A549 (cell line): ENCODE measurements at regions not wholly inside any gene's neighbourhood (a gene's known extent, or its start where the extent isn't known, plus 50 kb on each side); places are given as distances from the start of the nearest gene placed in this dataset.

Source experiments
- ATAC-seq, 2 experiments: fragments of 200-7000 bp in 1 of 2; fragments of >200 bp in 1 of 2; cut with Nextera tagmentation in 1 of 2; cut with Tn5 transposase in 1 of 2; 3 replicates each; pipeline versions ENCODE4 v1.8.0 to v1.9.1; 2018 to 2020; ENCODE audit warnings: mild to moderate bottlenecking in 1 of 2, moderate library complexity in 1 of 2
- CTCF ChIA-PET: fragments of 300-600 bp; sonication (Branson Sonifier 250); formaldehyde crosslinking; extraction: SDS; loops from one replicate; lab custom pipeline; 2021; ENCODE audit warnings: antibody characterized with exemption, inconsistent platforms; lab: Yijun Ruan, JAX
- POLR2A ChIA-PET: fragments of 350-600 bp; formaldehyde crosslinking; extraction: SDS; loops from one replicate; lab custom pipeline; 2021; ENCODE audit warnings: antibody characterized with exemption, inconsistent platforms; lab: Yijun Ruan, JAX
- DNase-seq, 2 experiments: peaks; one replicate each; pipeline versions ENCODE4 v3.0.0 to v3.0.0-alpha.2; 2011 to 2016; ENCODE audit warnings: low read depth in 1 of 2, low spot score in 1 of 2
- FAIRE-seq: peaks from 2 replicates; lab custom pipeline; 2011; peaks lifted over from hg19 to GRCh38; lab: Jason Lieb, UNC
- H3K27ac ChIP-seq, 2 experiments: fragments of >200 bp; sonication (Bioruptor Twin); formaldehyde crosslinking; 3 replicates each; pipeline ENCODE4 v1.5.1; 2016 to 2017
- H3K4me1 ChIP-seq: fragments of >200 bp; sonication (Bioruptor Twin); formaldehyde crosslinking; 3 replicates; pipeline ENCODE4 v1.6.1; 2016
- H3K4me2 ChIP-seq: fragments of >200 bp; sonication (Bioruptor Twin); formaldehyde crosslinking; 3 replicates; pipeline ENCODE4 v1.6.1; 2016
- H3K4me3 ChIP-seq: fragments of >200 bp; sonication (Bioruptor Twin); formaldehyde crosslinking; 3 replicates; pipeline ENCODE4 v1.5.1; 2016
- H3K9me3 ChIP-seq: fragments of >200 bp; sonication (Bioruptor Twin); formaldehyde crosslinking; 3 replicates; pipeline ENCODE4 v1.6.1; 2016
- CBX2 ChIP-seq: fragments of 200-600 bp; sonication (generic); IDR thresholded peaks from 2 replicates; pipeline ENCODE4 v1.6.1; 2016; ENCODE audit warnings: low read depth, mild to moderate bottlenecking, borderline replicate concordance
- CHD2 ChIP-seq: fragments of 150-350 bp; IDR thresholded peaks from 2 replicates; pipeline ENCODE4 v1.6.1; 2014; ENCODE audit warnings: low read length; ENCODE audit not compliant: partially characterized antibody
- EHMT2 ChIP-seq: fragments of 200-600 bp; sonication (generic); IDR thresholded peaks from 2 replicates; pipeline ENCODE4 v1.6.1; 2016; ENCODE audit warnings: antibody characterized with exemption, low read depth, mild to moderate bottlenecking, moderate library complexity
- ELK1 ChIP-seq: fragments of 150-350 bp; IDR thresholded peaks from 2 replicates; pipeline ENCODE4 v1.6.1; 2014; ENCODE audit warnings: low read depth, mild to moderate bottlenecking, low read length
- FOSB ChIP-seq: fragments of 250-450 bp; sonication (Bioruptor Pico); IDR thresholded peaks from 2 replicates; pipeline ENCODE4 v1.5.0; 2020; ENCODE audit warnings: mild to moderate bottlenecking, moderate library complexity
- FOSL2 ChIP-seq, 2 experiments: fragments of 450-650 bp in 1 of 2; fragments of >200 bp in 1 of 2; sonication (Bioruptor Twin) in 1 of 2; formaldehyde crosslinking; IDR thresholded peaks; 2 replicates each; pipeline versions ENCODE4 v1.5.0 to v1.6.1; 2016 to 2020; ENCODE audit warnings: mild to moderate bottlenecking in 1 of 2, moderate library complexity in 1 of 2
- HMGXB4 ChIP-seq: fragments of 250-450 bp; sonication (Bioruptor Pico); IDR thresholded peaks from 2 replicates; pipeline ENCODE4 v1.5.0; 2021; ENCODE audit warnings: mild to moderate bottlenecking, moderate library complexity, borderline replicate concordance
- HOXA7 ChIP-seq: fragments of 250-450 bp; sonication (Bioruptor Pico); IDR thresholded peaks from 2 replicates; pipeline ENCODE4 v1.5.0; 2020; ENCODE audit warnings: mild to moderate bottlenecking, moderate library complexity
- HOXB13 ChIP-seq: fragments of 250-450 bp; sonication (Bioruptor Pico); IDR thresholded peaks from 2 replicates; pipeline ENCODE4 v1.5.0; 2020; ENCODE audit warnings: low read depth, mild to moderate bottlenecking, moderate library complexity
- HOXB5 ChIP-seq: fragments of 250-450 bp; sonication (Bioruptor Pico); IDR thresholded peaks from 2 replicates; pipeline ENCODE4 v1.5.0; 2020; ENCODE audit warnings: mild to moderate bottlenecking, moderate library complexity
- JUN ChIP-seq, 2 experiments: fragments of >200 bp; sonication (Bioruptor Twin); formaldehyde crosslinking; IDR thresholded peaks; 2 replicates in 1 of 2; 3 replicates in 1 of 2; pipeline ENCODE4 v1.6.1; 2016 to 2017
- KDM5A ChIP-seq: fragments of 200-600 bp; sonication (generic); IDR thresholded peaks from 2 replicates; pipeline ENCODE4 v1.6.1; 2016; ENCODE audit warnings: antibody characterized with exemption, mild to moderate bottlenecking
- MAFK ChIP-seq: fragments of 450-650 bp; IDR thresholded peaks from 2 replicates; pipeline ENCODE4 v1.6.1; 2014; ENCODE audit not compliant: partially characterized antibody
- MAX ChIP-seq: IDR thresholded peaks from 2 replicates; pipeline ENCODE4 v1.6.1; 2012
- MYC ChIP-seq: IDR thresholded peaks from 2 replicates; pipeline ENCODE4 v1.6.1; 2012; ENCODE audit warnings: mild to moderate bottlenecking, inconsistent platforms, low read length, improper control_type of control experiment, borderline replicate concordance
- NFE2L2 ChIP-seq: fragments of 150-350 bp; conservative IDR thresholded peaks from 2 replicates; pipeline ENCODE4 v1.6.1; 2014; ENCODE audit warnings: low read length
- NPAS2 ChIP-seq: fragments of 250-450 bp; sonication (Bioruptor Pico); IDR thresholded peaks from 2 replicates; pipeline ENCODE4 v1.8.0; 2022; ENCODE audit warnings: mild to moderate bottlenecking, moderate library complexity, borderline replicate concordance
- POLR2A ChIP-seq: IDR thresholded peaks from 2 replicates; pipeline ENCODE4 v1.6.1; 2012; ENCODE audit warnings: mild to moderate bottlenecking, low read length
- RAD21 ChIP-seq, 2 experiments: fragments of >200 bp in 1 of 2; sonication (Bioruptor Twin) in 1 of 2; formaldehyde crosslinking in 1 of 2; IDR thresholded peaks in 1 of 2; conservative IDR thresholded peaks in 1 of 2; 2 replicates in 1 of 2; 3 replicates in 1 of 2; pipeline ENCODE4 v1.6.1; 2012 to 2018; ENCODE audit warnings: inconsistent platforms in 1 of 2
- RARB ChIP-seq: fragments of 250-450 bp; sonication (Bioruptor Pico); IDR thresholded peaks from 2 replicates; pipeline ENCODE4 v1.8.0; 2021; ENCODE audit warnings: mild to moderate bottlenecking, moderate library complexity
- RNF2 ChIP-seq: fragments of 200-600 bp; sonication (generic); IDR thresholded peaks from 2 replicates; pipeline ENCODE4 v1.6.1; 2016; ENCODE audit warnings: low read depth, mild to moderate bottlenecking, antibody characterized with exemption, moderate library complexity, borderline replicate concordance
- USF2 ChIP-seq: fragments of 450-650 bp; IDR thresholded peaks from 2 replicates; pipeline ENCODE4 v1.6.1; 2014; ENCODE audit warnings: antibody characterized with exemption
- ZC3H11A ChIP-seq: fragments of 450-650 bp; IDR thresholded peaks from 2 replicates; pipeline ENCODE4 v1.6.1; 2014; ENCODE audit warnings: antibody characterized with exemption, mild to moderate bottlenecking
- WGBS: methylation state at CpG from one replicate; pipeline ENCODE4 v1.1.6; 2017; ENCODE audit errors: missing lambda C conversion rate; 5-methylcytosine and 5-hydroxymethylcytosine counted together
- TF ChIP-seq, protein P1 (sequence below): fragments of >200 bp; sonication (Bioruptor Twin); formaldehyde crosslinking; IDR thresholded peaks from 3 replicates; pipeline ENCODE4 v1.6.1; 2016
- TF ChIP-seq, protein P2 (sequence below): fragments of 200-600 bp; sonication (generic); IDR thresholded peaks from 2 replicates; pipeline ENCODE4 v1.6.1; 2016; ENCODE audit warnings: antibody characterized with exemption, mild to moderate bottlenecking, moderate library complexity

- no peak overlapping the region for H3K4me3 ChIP-seq
- no peaks in the 10 kb centered on the region for H3K9me3 ChIP-seq
- H3K4me1 ChIP-seq: no peaks in the 10 kb centered on the region
- ATAC-seq (no peak), DNase-seq (no peak), FAIRE-seq (no peak)
- WGBS: 0% methylated on average over 2 of the region's 2 CpGs
- CTCF ChIA-PET: no interaction called here
- POLR2A ChIA-PET: no interaction called here
- no peak overlapping the region for H3K4me2 ChIP-seq
- no peak overlapping the region for H3K27ac ChIP-seq
- no peak for TF ChIP-seq FOSB (CRISPR knock-in tag)
- TF ChIP-seq JUN (IDR thresholded peaks at IDR 0.05): no peak
- no peak for TF ChIP-seq CBX2
- TF ChIP-seq KDM5A: no peak
- no peak for TF ChIP-seq MAFK
- TF ChIP-seq MAX: no peak
- TF ChIP-seq RAD21 (conservative IDR thresholded peaks at IDR 0.05 in 1 of 2, IDR thresholded peaks at IDR 0.05 in 1 of 2): no peak
- no peak for TF ChIP-seq HOXA7
- TF ChIP-seq RARB (CRISPR knock-in tag): no peak
- TF ChIP-seq MYC: no peak
- no peak for TF ChIP-seq USF2
- TF ChIP-seq NPAS2 (CRISPR knock-in tag): no peak
- TF ChIP-seq HOXB13: no peak
- TF ChIP-seq, protein P1, sequence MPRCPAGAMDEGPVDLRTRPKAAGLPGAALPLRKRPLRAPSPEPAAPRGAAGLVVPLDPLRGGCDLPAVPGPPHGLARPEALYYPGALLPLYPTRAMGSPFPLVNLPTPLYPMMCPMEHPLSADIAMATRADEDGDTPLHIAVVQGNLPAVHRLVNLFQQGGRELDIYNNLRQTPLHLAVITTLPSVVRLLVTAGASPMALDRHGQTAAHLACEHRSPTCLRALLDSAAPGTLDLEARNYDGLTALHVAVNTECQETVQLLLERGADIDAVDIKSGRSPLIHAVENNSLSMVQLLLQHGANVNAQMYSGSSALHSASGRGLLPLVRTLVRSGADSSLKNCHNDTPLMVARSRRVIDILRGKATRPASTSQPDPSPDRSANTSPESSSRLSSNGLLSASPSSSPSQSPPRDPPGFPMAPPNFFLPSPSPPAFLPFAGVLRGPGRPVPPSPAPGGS: no peak
- no peak for TF ChIP-seq HOXB5 (CRISPR knock-in tag)
- TF ChIP-seq POLR2A: no peak
- TF ChIP-seq, protein P2, sequence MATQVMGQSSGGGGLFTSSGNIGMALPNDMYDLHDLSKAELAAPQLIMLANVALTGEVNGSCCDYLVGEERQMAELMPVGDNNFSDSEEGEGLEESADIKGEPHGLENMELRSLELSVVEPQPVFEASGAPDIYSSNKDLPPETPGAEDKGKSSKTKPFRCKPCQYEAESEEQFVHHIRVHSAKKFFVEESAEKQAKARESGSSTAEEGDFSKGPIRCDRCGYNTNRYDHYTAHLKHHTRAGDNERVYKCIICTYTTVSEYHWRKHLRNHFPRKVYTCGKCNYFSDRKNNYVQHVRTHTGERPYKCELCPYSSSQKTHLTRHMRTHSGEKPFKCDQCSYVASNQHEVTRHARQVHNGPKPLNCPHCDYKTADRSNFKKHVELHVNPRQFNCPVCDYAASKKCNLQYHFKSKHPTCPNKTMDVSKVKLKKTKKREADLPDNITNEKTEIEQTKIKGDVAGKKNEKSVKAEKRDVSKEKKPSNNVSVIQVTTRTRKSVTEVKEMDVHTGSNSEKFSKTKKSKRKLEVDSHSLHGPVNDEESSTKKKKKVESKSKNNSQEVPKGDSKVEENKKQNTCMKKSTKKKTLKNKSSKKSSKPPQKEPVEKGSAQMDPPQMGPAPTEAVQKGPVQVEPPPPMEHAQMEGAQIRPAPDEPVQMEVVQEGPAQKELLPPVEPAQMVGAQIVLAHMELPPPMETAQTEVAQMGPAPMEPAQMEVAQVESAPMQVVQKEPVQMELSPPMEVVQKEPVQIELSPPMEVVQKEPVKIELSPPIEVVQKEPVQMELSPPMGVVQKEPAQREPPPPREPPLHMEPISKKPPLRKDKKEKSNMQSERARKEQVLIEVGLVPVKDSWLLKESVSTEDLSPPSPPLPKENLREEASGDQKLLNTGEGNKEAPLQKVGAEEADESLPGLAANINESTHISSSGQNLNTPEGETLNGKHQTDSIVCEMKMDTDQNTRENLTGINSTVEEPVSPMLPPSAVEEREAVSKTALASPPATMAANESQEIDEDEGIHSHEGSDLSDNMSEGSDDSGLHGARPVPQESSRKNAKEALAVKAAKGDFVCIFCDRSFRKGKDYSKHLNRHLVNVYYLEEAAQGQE: no peak
- TF ChIP-seq, all 56 proteins: peak for 0
Measured at GRCh38 chr4:19844446-19844845, 407.3 kb upstream of the SLIT2 start.

DNA sequence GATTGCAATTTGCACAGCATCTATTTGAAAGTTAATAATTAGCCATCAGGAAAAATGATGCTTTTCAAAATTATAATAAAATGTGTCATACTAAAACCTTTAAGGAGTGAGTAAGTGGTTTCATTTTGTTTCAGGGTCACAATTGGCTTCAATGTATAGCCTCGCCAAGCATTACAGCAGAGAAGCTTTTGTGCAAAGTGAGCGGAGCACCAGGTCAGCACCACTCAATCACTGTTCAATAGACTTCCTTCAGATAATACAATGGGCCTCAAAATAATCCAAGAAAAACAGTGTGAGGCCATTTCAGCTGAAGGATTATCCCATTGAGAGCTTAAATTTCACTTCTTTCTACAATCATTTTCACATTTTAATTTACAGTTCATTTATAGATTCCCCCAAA, 409.2 kb upstream of the SLIT2 start:
- no peak for DNase-seq
- Histone ChIP-seq H3K27ac (no peak overlapping the region), H3K9me3 (no peaks in the 10 kb centered on the region), H3K4me3 (no peak overlapping the region), H3K4me2 (no peak overlapping the region), H3K4me1 (no peaks in the 10 kb centered on the region)
- ChIA-PET CTCF (no interaction called here), POLR2A (no interaction called here)
- FAIRE-seq: no peak
- WGBS: 12% methylated on average over 2 of the region's 2 CpGs
- no peak for ATAC-seq
- TF ChIP-seq CHD2 (no peak), ELK1 (no peak), HMGXB4 (CRISPR knock-in tag) (no peak), MAFK (no peak), EHMT2 (no peak), HOXB5 (CRISPR knock-in tag) (no peak), ZC3H11A (no peak), CBX2 (no peak), FOSL2 (IDR thresholded peaks at IDR 0.05) (no peak), FOSL2 (CRISPR knock-in tag; IDR thresholded peaks at IDR 0.05) (no peak), RNF2 (no peak), JUN (IDR thresholded peaks at IDR 0.05) (no peak), POLR2A (no peak), NFE2L2 (no peak)
- TF ChIP-seq, protein P2: no peak
